SU-DHL-6 (cell line): ENCODE measurements at regions not wholly inside any gene's neighbourhood (a gene's known extent, or its start where the extent isn't known, plus 50 kb on each side); places are given as distances from the start of the nearest gene placed in this dataset.

Experiments used
- H2AFZ ChIP-seq: fragments of 200-600 bp; sonication (generic); 2 replicates; pipeline ENCODE4 v1.6.1; 2014; ENCODE audit warnings: low read depth, mild to moderate bottlenecking, moderate library complexity, mixed read lengths, antibody characterized with exemption, low read length; ENCODE audit not compliant: severe bottlenecking
- H3F3A ChIP-seq: fragments of 200-600 bp; shearing (Covaris generic); 2 replicates; pipeline ENCODE4 v1.6.0; 2016; ENCODE audit warnings: antibody characterized with exemption, mild to moderate bottlenecking; ENCODE audit not compliant: insufficient read depth
- H3K27ac ChIP-seq: fragments of 200-600 bp; sonication (generic); 2 replicates; pipeline ENCODE4 v1.5.1; 2016; ENCODE audit warnings: low read depth, mild to moderate bottlenecking, low read length, moderate library complexity, mixed read lengths
- H3K27me3 ChIP-seq: fragments of 200-600 bp; sonication (generic), shearing (Covaris generic); 2 replicates; pipeline ENCODE4 v1.6.0; 2014; ENCODE audit warnings: mild to moderate bottlenecking, low read length
- H3K36me3 ChIP-seq: fragments of 200-600 bp; sonication (generic); 2 replicates; pipeline ENCODE4 v1.6.1; 2014; ENCODE audit warnings: mild to moderate bottlenecking, low read length, mixed read lengths
- H3K4me2 ChIP-seq: fragments of 300-600, 200-600 bp; shearing (Covaris generic), sonication (generic); 2 replicates; pipeline ENCODE4 v1.6.0; 2014; ENCODE audit warnings: low read length, low read depth, mild to moderate bottlenecking; ENCODE audit not compliant: poor library complexity, severe bottlenecking
- H3K4me3 ChIP-seq: fragments of 200-600 bp; sonication (generic); 2 replicates; pipeline ENCODE4 v1.5.1; 2014; ENCODE audit warnings: antibody characterized with exemption, low read length, mild to moderate bottlenecking, mixed read lengths; ENCODE audit not compliant: insufficient read depth, poor library complexity, severe bottlenecking
- H3K79me2 ChIP-seq: fragments of 200-600 bp; sonication (generic); 2 replicates; pipeline ENCODE4 v1.6.1; 2014; ENCODE audit warnings: mild to moderate bottlenecking, low read length, moderate library complexity; ENCODE audit not compliant: insufficient read depth
- H3K9ac ChIP-seq: fragments of 200-600 bp; sonication (generic); 2 replicates; pipeline ENCODE4 v1.7.0; 2014; ENCODE audit warnings: mild to moderate bottlenecking, low read length
- H3K9me2 ChIP-seq: fragments of 200-600 bp; sonication (generic); replicated peaks from 2 replicates; pipeline ENCODE4 v1.6.1; 2014; ENCODE audit warnings: low read length; ENCODE audit not compliant: insufficient read depth
- H3K9me3 ChIP-seq: fragments of 200-600 bp; sonication (generic); 2 replicates; pipeline ENCODE4 v1.6.1; 2014; ENCODE audit warnings: low read length, mixed read lengths; ENCODE audit not compliant: insufficient read depth
- H4K20me1 ChIP-seq: fragments of 200-600 bp; sonication (generic); 2 replicates; pipeline ENCODE4 v1.6.1; 2014; ENCODE audit warnings: low read depth, mild to moderate bottlenecking, antibody characterized with exemption, low read length, moderate library complexity, mixed read lengths
- CTCF ChIP-seq: fragments of 200-600 bp; sonication (generic); IDR thresholded peaks from one replicate; pipeline ENCODE4 v1.5.1; 2017; ENCODE audit warnings: antibody characterized with exemption, mild to moderate bottlenecking, low read length, moderate library complexity; ENCODE audit not compliant: insufficient read depth, poor library complexity, severe bottlenecking
- EZH2phosphoT487 ChIP-seq: fragments of 200-600 bp; sonication (generic), shearing (Covaris generic); conservative IDR thresholded peaks from 2 replicates; pipeline ENCODE4 v1.6.1; 2018; ENCODE audit warnings: mild to moderate bottlenecking, antibody characterized with exemption, low read length, moderate library complexity, mixed read lengths

GRCh38 chr2:106314444-106314843 is 120.3 kb upstream of the UXS1 start:
- Histone ChIP-seq H3K9ac (no peak overlapping the region), H3K79me2 (no peaks in the 10 kb centered on the region), H3K4me3 (no peak overlapping the region), H3K4me2 (no peak overlapping the region), H3K9me3 (no peaks in the 10 kb centered on the region), H4K20me1 (no peaks in the 10 kb centered on the region), H3K27me3 (no peaks in the 10 kb centered on the region), H3F3A (no peaks in the 10 kb centered on the region), H2AFZ (no peak overlapping the region), H3K27ac (no peak overlapping the region), H3K36me3 (no peaks in the 10 kb centered on the region), H3K9me2 (no peaks in the 10 kb centered on the region)
- no peak for TF ChIP-seq EZH2phosphoT487
- TF ChIP-seq CTCF = no peak

GRCh38 chr2:106311041-106311370 is 116.9 kb upstream of the UXS1 start:
- H3K9ac ChIP-seq = no peak overlapping the region
- TF ChIP-seq EZH2phosphoT487 = no peak
- no peak for TF ChIP-seq CTCF
- H3F3A ChIP-seq = no peaks in the 10 kb centered on the region

GRCh38 chr2:106307860-106308259 is 113.8 kb upstream of the UXS1 start:
- H3F3A ChIP-seq = no peaks in the 10 kb centered on the region
- no peaks in the 10 kb centered on the region for H3K36me3 ChIP-seq
- TF ChIP-seq CTCF = no peak
- TF ChIP-seq EZH2phosphoT487 = no peak
- H3K9me2 ChIP-seq = no peaks in the 10 kb centered on the region
- H3K79me2 ChIP-seq = no peaks in the 10 kb centered on the region
- H3K9ac ChIP-seq = no peak overlapping the region
- H3K4me3 ChIP-seq = no peak overlapping the region
- no peak overlapping the region for H2AFZ ChIP-seq
- H3K27me3 ChIP-seq = no peaks in the 10 kb centered on the region
- no peak overlapping the region for H3K4me2 ChIP-seq
- H4K20me1 ChIP-seq = no peaks in the 10 kb centered on the region
- no peaks in the 10 kb centered on the region for H3K9me3 ChIP-seq
- no peak overlapping the region for H3K27ac ChIP-seq

More at GRCh38 chr2:106311041-106311370, 116.9 kb upstream of the UXS1 start:
- H2AFZ ChIP-seq = no peak overlapping the region
- no peak overlapping the region for H3K4me3 ChIP-seq
- H3K9me2 ChIP-seq = no peaks in the 10 kb centered on the region
- H3K9me3 ChIP-seq = no peaks in the 10 kb centered on the region
- no peaks in the 10 kb centered on the region for H3K27me3 ChIP-seq
- no peak overlapping the region for H3K4me2 ChIP-seq
- H4K20me1 ChIP-seq = no peaks in the 10 kb centered on the region
- no peaks in the 10 kb centered on the region for H3K36me3 ChIP-seq
- no peak overlapping the region for H3K27ac ChIP-seq
- H3K79me2 ChIP-seq = no peaks in the 10 kb centered on the region

- no peak overlapping the region for H3K9ac ChIP-seq
- no peaks in the 10 kb centered on the region for H3K27me3 ChIP-seq
- H3K79me2 ChIP-seq = no peaks in the 10 kb centered on the region
- H3K9me3 ChIP-seq = no peaks in the 10 kb centered on the region
- no peaks in the 10 kb centered on the region for H4K20me1 ChIP-seq
- no peaks in the 10 kb centered on the region for H3K9me2 ChIP-seq
- TF ChIP-seq CTCF (no peak), EZH2phosphoT487 (no peak)
- no peaks in the 10 kb centered on the region for H3F3A ChIP-seq
- H3K36me3 ChIP-seq = no peaks in the 10 kb centered on the region
- no peak overlapping the region for H2AFZ ChIP-seq
- H3K27ac ChIP-seq = no peak overlapping the region
- H3K4me3 ChIP-seq = no peak overlapping the region
- no peak overlapping the region for H3K4me2 ChIP-seq
Observed at GRCh38 chr2:106306387-106306786, 112.3 kb upstream of the UXS1 start.
